ENCODE measurements at regions not wholly inside any gene's neighbourhood (a gene's known extent, or its start where the extent isn't known, plus 50 kb on each side); places are given as distances from the start of the nearest gene placed in this dataset.

- Histone ChIP-seq H3K36me3 (no peaks in the 10 kb centered on the region), H3K27ac (no peak overlapping the region), H3K9me3 (no peaks in the 10 kb centered on the region), H3K4me1 (no peaks in the 10 kb centered on the region), H3K4me3 (no peak overlapping the region), H4K20me1 (no peaks in the 10 kb centered on the region), H3K9ac (no peak overlapping the region), H3K4me2 (no peak overlapping the region), H3K27me3 (no peaks in the 10 kb centered on the region)
- TF ChIP-seq Cebpa-rat (IDR thresholded peaks at IDR 0.05), result no peak
Observed at GRCh38 chr5:152306386-152306785, 98.7 kb downstream of the NMUR2 start.

DNA sequence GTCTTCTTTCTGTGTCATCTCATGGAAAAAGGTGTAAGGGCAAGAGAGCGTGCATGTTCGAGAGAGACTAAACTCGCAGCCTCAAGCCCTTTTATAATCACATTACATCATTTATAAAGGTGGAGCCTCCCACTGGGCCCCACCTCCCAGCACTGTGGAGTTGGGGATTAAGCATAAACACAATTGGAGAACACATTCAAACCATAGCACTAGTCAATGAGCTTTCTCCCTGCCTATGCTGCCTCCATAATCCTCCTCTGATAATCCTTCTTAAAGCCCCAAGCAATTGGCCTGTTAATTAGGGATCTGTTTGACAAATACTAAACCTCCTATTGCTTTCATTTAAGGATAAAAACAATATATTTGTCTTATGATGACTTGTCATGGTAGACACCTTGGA, 99.6 kb downstream of the NMUR2 start:
- TF ChIP-seq Cebpa-rat (IDR thresholded peaks at IDR 0.05), result no peak
- Histone ChIP-seq H3K4me2 (no peak overlapping the region), H3K9ac (no peak overlapping the region), H3K4me1 (no peaks in the 10 kb centered on the region), H3K27ac (no peak overlapping the region), H4K20me1 (no peaks in the 10 kb centered on the region), H3K4me3 (no peak overlapping the region), H3K27me3 (no peaks in the 10 kb centered on the region), H3K9me3 (no peaks in the 10 kb centered on the region), H3K36me3 (no peaks in the 10 kb centered on the region)

- no peak for TF ChIP-seq Cebpa-rat (IDR thresholded peaks at IDR 0.05)
- H3K4me3 ChIP-seq, result no peak overlapping the region
- H3K4me1 ChIP-seq, result no peaks in the 10 kb centered on the region
- H3K36me3 ChIP-seq, result no peaks in the 10 kb centered on the region
- H4K20me1 ChIP-seq, result no peaks in the 10 kb centered on the region
- H3K9me3 ChIP-seq, result no peaks in the 10 kb centered on the region
- no peaks in the 10 kb centered on the region for H3K27me3 ChIP-seq
- H3K27ac ChIP-seq, result no peak overlapping the region
- no peak overlapping the region for H3K9ac ChIP-seq
- no peak overlapping the region for H3K4me2 ChIP-seq
Observed at GRCh38 chr5:152303841-152304240, 101.2 kb downstream of the NMUR2 start.

- no peaks in the 10 kb centered on the region for H3K4me1 ChIP-seq
- TF ChIP-seq Cebpa-rat (IDR thresholded peaks at IDR 0.05), result no peak
- H3K27ac ChIP-seq, result no peak overlapping the region
- no peaks in the 10 kb centered on the region for H3K9me3 ChIP-seq
- H3K4me2 ChIP-seq, result no peak overlapping the region
- H3K27me3 ChIP-seq, result no peaks in the 10 kb centered on the region
- H4K20me1 ChIP-seq, result no peaks in the 10 kb centered on the region
- H3K9ac ChIP-seq, result no peak overlapping the region
- H3K4me3 ChIP-seq, result no peak overlapping the region
- no peaks in the 10 kb centered on the region for H3K36me3 ChIP-seq
Observed at GRCh38 chr5:152297866-152298265, 107.2 kb downstream of the NMUR2 start.

- H3K27ac ChIP-seq, result no peak overlapping the region
- no peaks in the 10 kb centered on the region for H3K4me1 ChIP-seq
- H3K27me3 ChIP-seq, result no peaks in the 10 kb centered on the region
- no peaks in the 10 kb centered on the region for H4K20me1 ChIP-seq
- H3K4me3 ChIP-seq, result no peak overlapping the region
- no peaks in the 10 kb centered on the region for H3K9me3 ChIP-seq
- no peaks in the 10 kb centered on the region for H3K36me3 ChIP-seq
- H3K4me2 ChIP-seq, result no peak overlapping the region
- no peak overlapping the region for H3K9ac ChIP-seq
- no peak for TF ChIP-seq Cebpa-rat (IDR thresholded peaks at IDR 0.05)
Observed at GRCh38 chr5:152293189-152293588, 111.9 kb downstream of the NMUR2 start.

DNA sequence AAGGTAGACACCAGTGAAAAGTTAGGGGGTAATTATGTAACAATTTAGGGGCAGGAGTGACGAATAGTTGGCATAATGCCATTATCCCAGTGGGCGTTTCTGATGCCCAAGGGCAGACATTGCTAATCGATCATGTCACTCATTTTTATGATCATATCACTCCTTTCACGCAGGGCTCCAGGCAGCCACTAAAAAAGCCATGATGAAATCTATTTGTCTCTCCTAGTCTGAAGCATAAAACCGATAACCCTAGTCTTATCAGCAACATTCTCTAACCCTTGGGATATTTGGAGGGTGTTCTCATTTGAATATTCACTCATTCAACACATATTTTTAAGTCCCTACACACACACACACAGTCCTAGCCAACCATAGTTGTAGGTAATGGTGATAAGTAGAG, 114.9 kb downstream of the NMUR2 start:
- Histone ChIP-seq H3K27ac (no peak overlapping the region), H3K9ac (no peak overlapping the region), H3K4me3 (no peak overlapping the region), H3K27me3 (no peaks in the 10 kb centered on the region), H4K20me1 (no peaks in the 10 kb centered on the region), H3K4me1 (no peaks in the 10 kb centered on the region), H3K9me3 (no peaks in the 10 kb centered on the region), H3K36me3 (no peaks in the 10 kb centered on the region), H3K4me2 (no peak overlapping the region)
- TF ChIP-seq Cebpa-rat (IDR thresholded peaks at IDR 0.05), result no peak

- no peak overlapping the region for H3K4me2 ChIP-seq
Observed at GRCh38 chr5:152288917-152289595, 116.0 kb downstream of the NMUR2 start.

DNA sequence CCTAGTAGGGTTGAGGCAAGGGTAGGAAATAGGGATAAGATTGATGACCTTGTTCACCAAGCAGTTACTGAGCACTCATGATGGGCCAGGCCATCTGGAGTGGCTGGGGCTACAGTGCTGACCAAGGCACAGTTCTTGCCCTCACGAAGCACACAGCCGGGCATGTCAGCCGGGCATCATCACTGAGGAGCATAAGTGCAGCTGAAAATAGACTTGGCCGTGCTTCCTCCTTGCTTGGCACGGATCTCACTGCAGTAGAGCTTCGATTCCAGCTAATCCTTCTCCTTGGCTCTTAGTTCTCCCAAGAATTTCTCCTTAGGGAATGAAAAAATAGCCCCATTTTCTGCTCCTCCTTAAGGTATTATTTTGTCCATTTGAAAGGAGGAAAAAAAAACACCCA, 116.6 kb downstream of the NMUR2 start:
- no peaks in the 10 kb centered on the region for H3K36me3 ChIP-seq
- H3K4me1 ChIP-seq, result no peaks in the 10 kb centered on the region
- no peaks in the 10 kb centered on the region for H4K20me1 ChIP-seq
- no peak for TF ChIP-seq Cebpa-rat (IDR thresholded peaks at IDR 0.05)
- no peak overlapping the region for H3K4me2 ChIP-seq
- no peaks in the 10 kb centered on the region for H3K27me3 ChIP-seq
- no peaks in the 10 kb centered on the region for H3K9me3 ChIP-seq
- H3K9ac ChIP-seq, result no peak overlapping the region
- no peak overlapping the region for H3K4me3 ChIP-seq
- H3K27ac ChIP-seq, result no peak overlapping the region

More at GRCh38 chr5:152288917-152289595, 116.0 kb downstream of the NMUR2 start:
- Histone ChIP-seq H3K36me3 (no peaks in the 10 kb centered on the region), H3K4me1 (no peaks in the 10 kb centered on the region), H4K20me1 (no peaks in the 10 kb centered on the region), H3K27ac (no peak overlapping the region), H3K9me3 (no peaks in the 10 kb centered on the region), H3K9ac (no peak overlapping the region), H3K27me3 (no peaks in the 10 kb centered on the region), H3K4me3 (no peak overlapping the region)
- TF ChIP-seq Cebpa-rat (IDR thresholded peaks at IDR 0.05), result no peak

- Histone ChIP-seq H3K36me3 (no peaks in the 10 kb centered on the region), H3K9ac (no peak overlapping the region), H4K20me1 (no peaks in the 10 kb centered on the region), H3K27me3 (no peaks in the 10 kb centered on the region), H3K4me3 (no peak overlapping the region), H3K9me3 (peaks cover 3% of the 10 kb centered on the region; the same call in 1 of the 2 replicates), H3K4me2 (no peak overlapping the region), H3K27ac (no peak overlapping the region), H3K4me1 (no peaks in the 10 kb centered on the region)
- TF ChIP-seq Cebpa-rat (IDR thresholded peaks at IDR 0.05), result no peak
Observed at GRCh38 chr5:152285764-152286163, 119.3 kb downstream of the NMUR2 start.

- TF ChIP-seq Cebpa-rat (IDR thresholded peaks at IDR 0.05), result no peak
- no peak overlapping the region for H3K9ac ChIP-seq
- H3K4me1 ChIP-seq, result no peaks in the 10 kb centered on the region
- no peak overlapping the region for H3K4me3 ChIP-seq
- no peaks in the 10 kb centered on the region for H3K36me3 ChIP-seq
- H3K9me3 ChIP-seq, result peaks cover 3% of the 10 kb centered on the region; the same call in 1 of the 2 replicates
- H3K4me2 ChIP-seq, result no peak overlapping the region
- H3K27ac ChIP-seq, result no peak overlapping the region
- H4K20me1 ChIP-seq, result no peaks in the 10 kb centered on the region
- H3K27me3 ChIP-seq, result no peaks in the 10 kb centered on the region
Observed at GRCh38 chr5:152282331-152282730, 122.7 kb downstream of the NMUR2 start.

- Histone ChIP-seq H3K36me3 (no peaks in the 10 kb centered on the region), H4K20me1 (no peaks in the 10 kb centered on the region), H3K4me3 (no peak overlapping the region), H3K9ac (no peak overlapping the region), H3K27me3 (no peaks in the 10 kb centered on the region), H3K9me3 (peaks cover 3% of the 10 kb centered on the region; the same call in 1 of the 2 replicates), H3K4me2 (no peak overlapping the region), H3K4me1 (no peaks in the 10 kb centered on the region), H3K27ac (no peak overlapping the region)
- TF ChIP-seq Cebpa-rat (IDR thresholded peaks at IDR 0.05), result no peak
Observed at GRCh38 chr5:152277936-152278335, 127.1 kb downstream of the NMUR2 start.

Measured in BLaER1 (cell line).